ENCODE measurements at regions not wholly inside any gene's neighbourhood (a gene's known extent, or its start where the extent isn't known, plus 50 kb on each side); places are given as distances from the start of the nearest gene placed in this dataset.

DNA sequence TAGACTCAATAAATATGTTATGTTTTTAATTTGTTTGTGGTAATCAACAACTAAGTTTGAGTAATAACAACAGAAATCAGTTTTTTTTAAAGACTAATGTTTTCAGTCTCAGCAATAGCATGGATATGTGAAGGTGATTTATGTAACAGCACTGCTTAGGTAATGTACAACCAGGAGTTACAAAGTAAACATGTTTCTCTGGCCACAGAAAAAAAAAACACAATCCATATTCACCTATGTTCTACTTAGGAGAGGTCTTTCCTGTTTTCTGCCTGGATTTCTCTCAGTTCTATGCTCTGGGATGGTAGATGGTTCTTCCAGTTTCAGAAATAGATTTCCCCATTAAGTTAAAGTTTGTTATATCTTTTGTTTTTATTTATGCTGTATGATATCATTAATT lies 579.4 kb downstream of the SI start:
- TF ChIP-seq, protein P1, sequence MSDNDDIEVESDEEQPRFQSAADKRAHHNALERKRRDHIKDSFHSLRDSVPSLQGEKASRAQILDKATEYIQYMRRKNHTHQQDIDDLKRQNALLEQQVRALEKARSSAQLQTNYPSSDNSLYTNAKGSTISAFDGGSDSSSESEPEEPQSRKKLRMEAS (IDR thresholded peaks at IDR 0.05; ENCODE audit: insufficient read depth, insufficient read length) = no peak
- TF ChIP-seq POLR2AphosphoS5 (IDR thresholded peaks at IDR 0.05; ENCODE audit: insufficient read depth, low read depth, low read length) (no peak), JUN (IDR thresholded peaks at IDR 0.05; ENCODE audit: borderline replicate concordance, insufficient read depth, insufficient read length, low read depth) (no peak), EZH2 (IDR thresholded peaks at IDR 0.05; ENCODE audit: borderline replicate concordance, low read depth, low read length, severe bottlenecking) (no peak)
- TF ChIP-seq, protein P2, sequence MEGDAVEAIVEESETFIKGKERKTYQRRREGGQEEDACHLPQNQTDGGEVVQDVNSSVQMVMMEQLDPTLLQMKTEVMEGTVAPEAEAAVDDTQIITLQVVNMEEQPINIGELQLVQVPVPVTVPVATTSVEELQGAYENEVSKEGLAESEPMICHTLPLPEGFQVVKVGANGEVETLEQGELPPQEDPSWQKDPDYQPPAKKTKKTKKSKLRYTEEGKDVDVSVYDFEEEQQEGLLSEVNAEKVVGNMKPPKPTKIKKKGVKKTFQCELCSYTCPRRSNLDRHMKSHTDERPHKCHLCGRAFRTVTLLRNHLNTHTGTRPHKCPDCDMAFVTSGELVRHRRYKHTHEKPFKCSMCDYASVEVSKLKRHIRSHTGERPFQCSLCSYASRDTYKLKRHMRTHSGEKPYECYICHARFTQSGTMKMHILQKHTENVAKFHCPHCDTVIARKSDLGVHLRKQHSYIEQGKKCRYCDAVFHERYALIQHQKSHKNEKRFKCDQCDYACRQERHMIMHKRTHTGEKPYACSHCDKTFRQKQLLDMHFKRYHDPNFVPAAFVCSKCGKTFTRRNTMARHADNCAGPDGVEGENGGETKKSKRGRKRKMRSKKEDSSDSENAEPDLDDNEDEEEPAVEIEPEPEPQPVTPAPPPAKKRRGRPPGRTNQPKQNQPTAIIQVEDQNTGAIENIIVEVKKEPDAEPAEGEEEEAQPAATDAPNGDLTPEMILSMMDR (IDR thresholded peaks at IDR 0.05; ENCODE audit: extremely low read depth in 1 of 2, insufficient read depth in 1 of 2, low read depth in 1 of 2, low read length in 2 of 2) = no peak

All from endothelial cell of umbilical vein (primary cell).